Superior temporal gyrus (tissue), 1 donor: ENCODE measurements at regions not wholly inside any gene's neighbourhood (a gene's known extent, or its start where the extent isn't known, plus 50 kb on each side); places are given as distances from the start of the nearest gene placed in this dataset.

Source experiments
- DNase-seq: peaks from one replicate; pipeline ENCODE4 v3.0.0-alpha.2; 2016; ENCODE audit errors: extremely low spot score

GRCh38 chr9:121550041-121550440 lies 50.4 kb upstream of the GGTA1 start:
- DNase-seq: no peak

GRCh38 chr9:121550569-121551512 lies 51.2 kb upstream of the GGTA1 start:
- peak; percentile 83 for DNase-seq

GRCh38 chr9:121551985-121552753 lies 52.5 kb upstream of the GGTA1 start:
- no peak for DNase-seq

GRCh38 chr9:121556082-121556481 lies 56.4 kb upstream of the GGTA1 start:
- DNase-seq: no peak

- DNase-seq: no peak
These were observed 56.9 kb upstream of the GGTA1 start for GRCh38 chr9:121556580-121556979.

- DNase-seq: no peak
These were observed 58.2 kb upstream of the GGTA1 start for GRCh38 chr9:121557581-121558447.

- no peak for DNase-seq
These were observed 58.8 kb upstream of the GGTA1 start for GRCh38 chr9:121558473-121558872.

- no peak for DNase-seq
These were observed 59.5 kb upstream of the GGTA1 start for GRCh38 chr9:121559183-121559582.

- DNase-seq: no peak
These were observed 61.3 kb upstream of the GGTA1 start for GRCh38 chr9:121560921-121561320.

- no peak for DNase-seq
These were observed 62.0 kb upstream of the GGTA1 start for GRCh38 chr9:121561385-121562222.

GRCh38 chr9:121562301-121562700 lies 62.7 kb upstream of the GGTA1 start:
- no peak for DNase-seq

GRCh38 chr9:121563425-121563824 lies 63.8 kb upstream of the GGTA1 start:
- no peak for DNase-seq

- DNase-seq: no peak
These were observed 64.3 kb upstream of the GGTA1 start for GRCh38 chr9:121563881-121564460.

GRCh38 chr9:121564504-121565260 lies 65.0 kb upstream of the GGTA1 start:
- DNase-seq: no peak

- DNase-seq: peak; percentile 66
These were observed 67.1 kb upstream of the GGTA1 start for GRCh38 chr9:121566481-121567465.

GRCh38 chr9:121567500-121568342 lies 68.1 kb upstream of the GGTA1 start:
- DNase-seq: no peak
